ENCODE measurements at regions not wholly inside any gene's neighbourhood (a gene's known extent, or its start where the extent isn't known, plus 50 kb on each side); places are given as distances from the start of the nearest gene placed in this dataset.

DNA sequence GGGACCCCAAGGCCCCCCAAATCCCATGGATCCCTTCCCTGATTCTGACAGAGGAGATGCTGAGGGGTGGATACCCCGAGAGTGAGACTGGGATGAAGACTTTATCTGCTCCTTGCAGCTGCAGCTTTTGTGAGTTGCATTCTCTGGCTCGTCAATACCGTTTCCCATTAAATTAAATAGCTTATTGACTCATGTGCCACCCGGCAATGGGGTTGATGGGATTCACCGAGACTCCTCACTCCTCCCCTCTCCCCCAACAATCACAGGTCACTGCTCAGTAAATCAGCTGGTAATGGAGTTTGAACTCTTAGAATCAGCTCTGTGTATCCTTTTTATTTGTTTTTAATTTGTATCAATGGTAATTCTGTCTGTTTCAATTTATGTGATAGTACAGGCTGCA lies 337.5 kb upstream of the PLXNA2 start:
- TF ChIP-seq, protein P1, sequence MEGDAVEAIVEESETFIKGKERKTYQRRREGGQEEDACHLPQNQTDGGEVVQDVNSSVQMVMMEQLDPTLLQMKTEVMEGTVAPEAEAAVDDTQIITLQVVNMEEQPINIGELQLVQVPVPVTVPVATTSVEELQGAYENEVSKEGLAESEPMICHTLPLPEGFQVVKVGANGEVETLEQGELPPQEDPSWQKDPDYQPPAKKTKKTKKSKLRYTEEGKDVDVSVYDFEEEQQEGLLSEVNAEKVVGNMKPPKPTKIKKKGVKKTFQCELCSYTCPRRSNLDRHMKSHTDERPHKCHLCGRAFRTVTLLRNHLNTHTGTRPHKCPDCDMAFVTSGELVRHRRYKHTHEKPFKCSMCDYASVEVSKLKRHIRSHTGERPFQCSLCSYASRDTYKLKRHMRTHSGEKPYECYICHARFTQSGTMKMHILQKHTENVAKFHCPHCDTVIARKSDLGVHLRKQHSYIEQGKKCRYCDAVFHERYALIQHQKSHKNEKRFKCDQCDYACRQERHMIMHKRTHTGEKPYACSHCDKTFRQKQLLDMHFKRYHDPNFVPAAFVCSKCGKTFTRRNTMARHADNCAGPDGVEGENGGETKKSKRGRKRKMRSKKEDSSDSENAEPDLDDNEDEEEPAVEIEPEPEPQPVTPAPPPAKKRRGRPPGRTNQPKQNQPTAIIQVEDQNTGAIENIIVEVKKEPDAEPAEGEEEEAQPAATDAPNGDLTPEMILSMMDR (IDR thresholded peaks at IDR 0.05): no peak
- FAIRE-seq: no peak

GRCh38 chr1:208584167-208584755 lies 340.1 kb upstream of the PLXNA2 start:
- H3K27ac ChIP-seq: no peak overlapping the region
- no peaks in the 10 kb centered on the region for H3K4me1 ChIP-seq
- ATAC-seq (no peak), FAIRE-seq (no peak), DNase-seq (no peak)
- H3K27me3 ChIP-seq: no peaks in the 10 kb centered on the region
- intact Hi-C loops (cut with DNase I): no loop called here
- no peak overlapping the region for H3K4me3 ChIP-seq
- H3K36me3 ChIP-seq: no peaks in the 10 kb centered on the region
- no peaks in the 10 kb centered on the region for H3K9me3 ChIP-seq
- WGBS, 2 donors: 56 to 63% methylated on average over 6 of the region's 6 CpGs
- TF ChIP-seq, protein P1 (IDR thresholded peaks at IDR 0.05): no peak

More for the DNA sequence above, 337.5 kb upstream of the PLXNA2 start:
- ATAC-seq: no peak
- no peaks in the 10 kb centered on the region for H3K4me1 ChIP-seq
- no peaks in the 10 kb centered on the region for H3K27me3 ChIP-seq
- DNase-seq: no peak
- H3K9me3 ChIP-seq: no peaks in the 10 kb centered on the region
- H3K4me3 ChIP-seq: no peak overlapping the region
- 34 to 35% methylated on average over 5 of the region's 5 CpGs for WGBS, 2 donors
- intact Hi-C loops (cut with DNase I): no loop called here
- H3K36me3 ChIP-seq: no peaks in the 10 kb centered on the region
- H3K27ac ChIP-seq: no peak overlapping the region

DNA sequence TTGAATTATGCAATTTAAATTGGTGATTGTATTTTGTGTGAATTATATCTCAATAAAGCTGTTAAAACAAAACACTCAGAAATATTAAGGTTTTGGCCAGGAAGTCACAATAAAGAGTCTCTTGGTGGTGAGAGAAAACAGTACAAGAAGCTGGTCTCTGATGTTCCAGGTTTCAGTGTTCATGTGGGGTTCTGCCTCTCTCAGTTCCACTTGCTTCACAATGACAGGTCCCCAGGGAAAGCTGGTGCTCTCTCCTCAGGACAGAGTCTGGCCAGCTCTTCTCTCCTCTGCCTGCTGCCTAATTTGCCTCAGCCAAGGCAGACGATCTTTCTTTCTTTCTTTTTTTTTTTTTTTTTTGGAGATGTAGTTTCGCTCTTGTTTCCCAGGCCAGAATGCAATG lies 342.9 kb upstream of the PLXNA2 start:
- Histone ChIP-seq H3K36me3 (no peaks in the 10 kb centered on the region), H3K27me3 (no peaks in the 10 kb centered on the region), H3K4me1 (no peaks in the 10 kb centered on the region), H3K27ac (no peak overlapping the region), H3K4me3 (no peak overlapping the region), H3K9me3 (no peaks in the 10 kb centered on the region)
- intact Hi-C loops (cut with DNase I): no loop called here
- FAIRE-seq: no peak
- ATAC-seq: no peak
- 66 to 67% methylated on average over 2 of the region's 2 CpGs for WGBS, 2 donors
- TF ChIP-seq, protein P1 (IDR thresholded peaks at IDR 0.05): no peak
- DNase-seq: no peak

GRCh38 chr1:208593306-208594006 lies 349.3 kb upstream of the PLXNA2 start:
- H3K27me3 ChIP-seq: no peaks in the 10 kb centered on the region
- no peaks in the 10 kb centered on the region for H3K9me3 ChIP-seq
- H3K4me3 ChIP-seq: no peak overlapping the region
- H3K36me3 ChIP-seq: no peaks in the 10 kb centered on the region
- ATAC-seq (no peak), DNase-seq (no peak), FAIRE-seq (no peak)
- H3K4me1 ChIP-seq: no peaks in the 10 kb centered on the region
- WGBS, 2 donors: 63 to 64% methylated on average over 2 of the region's 2 CpGs
- TF ChIP-seq, protein P1 (IDR thresholded peaks at IDR 0.05): no peak
- intact Hi-C loops (cut with DNase I): no loop called here
- no peak overlapping the region for H3K27ac ChIP-seq

- Histone ChIP-seq H3K4me3 (no peak overlapping the region), H3K4me1 (no peaks in the 10 kb centered on the region), H3K9me3 (no peaks in the 10 kb centered on the region), H3K27me3 (no peaks in the 10 kb centered on the region), H3K36me3 (no peaks in the 10 kb centered on the region), H3K27ac (no peak overlapping the region)
- intact Hi-C loops (cut with DNase I): no loop called here
- TF ChIP-seq, protein P1 (IDR thresholded peaks at IDR 0.05): no peak
- no peak for ATAC-seq
- no peak for FAIRE-seq
- 66 to 69% methylated on average over 3 of the region's 3 CpGs for WGBS, 2 donors
- DNase-seq: no peak
Measured at GRCh38 chr1:208595236-208595635, 351.1 kb upstream of the PLXNA2 start.
